Ectodermal cell (in vitro differentiated cells): ENCODE measurements at regions not wholly inside any gene's neighbourhood (a gene's known extent, or its start where the extent isn't known, plus 50 kb on each side); places are given as distances from the start of the nearest gene placed in this dataset.

Source experiments
- H3K27ac ChIP-seq: 2 replicates; pipeline ENCODE4 v1.7.0; 2013; ENCODE audit warnings: mild to moderate bottlenecking, low read depth, low read length; ENCODE audit not compliant: insufficient read depth, poor library complexity, severe bottlenecking
- H3K27me3 ChIP-seq: 2 replicates; pipeline ENCODE4 v1.7.0; 2013; ENCODE audit warnings: mild to moderate bottlenecking, low read length; ENCODE audit not compliant: insufficient read depth, control insufficient read depth, poor library complexity, severe bottlenecking
- H3K36me3 ChIP-seq: one replicate; pipeline ENCODE4 v1.7.0; 2013; ENCODE audit warnings: low read length; ENCODE audit not compliant: control insufficient read depth, insufficient read depth
- H3K4me1 ChIP-seq: one replicate; pipeline ENCODE4 v1.7.0; 2013; ENCODE audit warnings: low read length; ENCODE audit not compliant: control insufficient read depth, insufficient read depth
- H3K4me3 ChIP-seq: 2 replicates; pipeline ENCODE4 v1.7.0; 2013; ENCODE audit warnings: low read depth, low read length, control low read depth; ENCODE audit not compliant: insufficient read depth
- H3K9me3 ChIP-seq: 2 replicates; pipeline ENCODE4 v1.7.0; 2013; ENCODE audit warnings: mild to moderate bottlenecking, low read length, moderate library complexity; ENCODE audit not compliant: control insufficient read depth
- WGBS, 2 experiments: methylation state at CpG; one replicate each; pipeline ENCODE4 v1.1.7; 2013; ENCODE audit warnings: missing lambda C conversion rate in 2 of 2; 5-methylcytosine and 5-hydroxymethylcytosine counted together

DNA sequence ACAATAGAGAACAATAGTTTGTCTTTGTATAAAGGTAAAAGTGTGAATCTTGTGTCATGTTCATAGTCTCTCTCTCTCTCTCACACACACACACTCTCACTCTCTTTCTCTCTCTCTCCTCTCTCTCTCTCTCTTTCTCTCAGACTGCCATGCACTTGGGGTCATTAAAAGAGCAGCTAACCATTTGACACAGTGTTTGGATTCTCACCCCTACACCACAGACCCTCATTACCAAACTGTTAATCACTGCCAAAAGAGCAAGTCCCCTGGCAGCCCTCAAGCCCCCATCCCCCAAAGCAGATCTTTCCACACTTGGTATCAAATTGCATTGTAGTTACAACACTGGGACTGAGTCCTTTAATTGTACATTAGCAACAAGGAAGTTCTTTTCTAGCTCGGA, 305.8 kb upstream of the RSPO3 start:
- no peaks in the 10 kb centered on the region for H3K9me3 ChIP-seq
- 67% methylated on average over 1 of the region's 1 CpG; no CpG with 5 or more reads in 1 of the 2 experiments for WGBS, 2 experiments
- peaks cover 5% of the 10 kb centered on the region for H3K4me1 ChIP-seq
- no peaks in the 10 kb centered on the region for H3K36me3 ChIP-seq
- no peak overlapping the region for H3K4me3 ChIP-seq
- no peak overlapping the region for H3K27ac ChIP-seq
- H3K27me3 ChIP-seq = no peaks in the 10 kb centered on the region

DNA sequence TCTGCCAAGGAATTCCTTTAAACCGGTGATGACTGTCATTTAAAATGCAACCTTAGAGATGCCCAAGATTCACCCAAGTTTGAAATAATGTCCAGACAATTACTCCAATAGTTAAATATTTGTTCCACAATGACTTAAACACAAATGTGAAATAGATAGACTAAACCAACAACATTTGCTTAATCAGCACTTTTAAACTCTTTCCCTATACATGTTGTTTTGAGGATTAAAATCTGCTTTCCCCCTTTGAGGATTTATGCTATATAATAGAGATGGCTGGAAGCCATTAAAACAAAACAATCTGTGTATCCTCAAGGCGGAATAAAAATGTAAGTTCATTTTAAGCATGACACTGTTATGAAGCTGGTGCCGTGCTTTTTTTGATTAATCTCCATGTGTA, 297.8 kb upstream of the RSPO3 start:
- Histone ChIP-seq H3K4me1 (peaks cover 5% of the 10 kb centered on the region), H3K4me3 (no peak overlapping the region), H3K27ac (no peak overlapping the region), H3K9me3 (no peaks in the 10 kb centered on the region), H3K27me3 (no peaks in the 10 kb centered on the region), H3K36me3 (no peaks in the 10 kb centered on the region)
- 93 to 96% methylated on average over 3 of the region's 3 CpGs for WGBS, 2 experiments

DNA sequence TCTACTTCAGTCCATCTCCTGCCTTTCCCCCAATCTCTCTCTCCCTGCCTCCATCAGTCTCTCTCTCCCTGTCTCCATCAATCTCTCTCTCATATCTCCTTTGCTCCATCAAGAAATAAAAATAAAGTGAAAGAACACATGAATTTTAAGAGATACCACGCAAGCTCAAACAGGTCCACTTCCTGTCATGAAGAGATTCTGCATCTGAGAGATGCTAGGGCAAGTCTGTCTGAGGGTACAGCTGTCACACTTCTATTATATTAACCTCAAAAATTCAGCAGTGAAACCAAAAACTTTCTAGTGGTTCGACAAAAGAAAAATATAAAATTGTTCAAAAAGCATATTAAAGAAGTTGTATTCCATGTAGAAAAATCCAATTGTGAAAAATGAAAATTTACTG, 296.8 kb upstream of the RSPO3 start:
- Histone ChIP-seq H3K9me3 (no peaks in the 10 kb centered on the region), H3K4me1 (peaks cover 5% of the 10 kb centered on the region), H3K27ac (no peak overlapping the region), H3K27me3 (no peaks in the 10 kb centered on the region), H3K4me3 (no peak overlapping the region), H3K36me3 (no peaks in the 10 kb centered on the region)
- 85 to 100% methylated on average over 1 to 2 of the region's 2 CpGs for WGBS, 2 experiments

DNA sequence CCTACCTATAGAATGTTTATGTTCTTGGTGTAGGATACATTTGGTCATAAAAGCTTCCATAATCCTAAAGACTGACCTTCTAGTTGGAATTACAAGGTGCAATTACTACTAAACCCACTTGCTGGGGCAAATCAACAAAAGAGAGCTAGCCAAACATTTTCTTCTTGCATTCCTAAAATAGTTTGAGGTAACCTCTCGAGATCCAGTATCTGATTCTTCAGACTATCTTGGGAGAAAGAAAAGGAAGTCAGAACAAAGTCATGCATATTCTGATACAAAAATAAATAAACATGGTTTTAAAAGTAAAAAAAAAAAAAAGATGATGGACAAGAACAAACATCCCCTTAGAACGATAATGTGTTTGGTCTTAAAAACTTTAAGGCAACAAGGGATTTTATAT, 294.2 kb upstream of the RSPO3 start:
- no peaks in the 10 kb centered on the region for H3K27me3 ChIP-seq
- H3K9me3 ChIP-seq = no peaks in the 10 kb centered on the region
- no peak overlapping the region for H3K4me3 ChIP-seq
- no peak overlapping the region for H3K27ac ChIP-seq
- H3K36me3 ChIP-seq = no peaks in the 10 kb centered on the region
- WGBS, 2 experiments = 94% methylated on average over 2 of the region's 2 CpGs; no CpG with 5 or more reads in 1 of the 2 experiments
- peaks cover 5% of the 10 kb centered on the region for H3K4me1 ChIP-seq

DNA sequence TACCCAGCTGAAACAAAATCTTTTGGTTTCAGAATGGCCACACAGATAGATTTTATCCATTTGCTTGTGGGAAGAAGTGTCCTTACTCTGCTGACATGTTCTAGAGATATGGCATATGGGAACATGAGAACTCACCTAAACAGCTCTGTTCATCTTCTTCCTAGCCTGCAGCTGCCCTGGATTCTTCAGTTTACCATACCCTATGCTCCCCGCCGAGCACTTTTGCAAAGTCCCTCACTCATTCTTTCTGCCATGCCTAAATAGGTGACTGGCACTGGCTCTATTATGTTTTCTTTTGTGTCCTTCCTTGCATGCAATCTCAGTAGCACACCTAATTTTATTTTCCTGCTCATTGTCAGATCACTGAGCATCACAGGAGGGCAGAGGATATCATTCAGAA, 293.7 kb upstream of the RSPO3 start:
- Histone ChIP-seq H3K9me3 (no peaks in the 10 kb centered on the region), H3K4me3 (no peak overlapping the region), H3K4me1 (peaks cover 5% of the 10 kb centered on the region), H3K27ac (no peak overlapping the region), H3K27me3 (no peaks in the 10 kb centered on the region), H3K36me3 (no peaks in the 10 kb centered on the region)
- WGBS, 2 experiments = 73 to 77% methylated on average over 2 of the region's 2 CpGs

DNA sequence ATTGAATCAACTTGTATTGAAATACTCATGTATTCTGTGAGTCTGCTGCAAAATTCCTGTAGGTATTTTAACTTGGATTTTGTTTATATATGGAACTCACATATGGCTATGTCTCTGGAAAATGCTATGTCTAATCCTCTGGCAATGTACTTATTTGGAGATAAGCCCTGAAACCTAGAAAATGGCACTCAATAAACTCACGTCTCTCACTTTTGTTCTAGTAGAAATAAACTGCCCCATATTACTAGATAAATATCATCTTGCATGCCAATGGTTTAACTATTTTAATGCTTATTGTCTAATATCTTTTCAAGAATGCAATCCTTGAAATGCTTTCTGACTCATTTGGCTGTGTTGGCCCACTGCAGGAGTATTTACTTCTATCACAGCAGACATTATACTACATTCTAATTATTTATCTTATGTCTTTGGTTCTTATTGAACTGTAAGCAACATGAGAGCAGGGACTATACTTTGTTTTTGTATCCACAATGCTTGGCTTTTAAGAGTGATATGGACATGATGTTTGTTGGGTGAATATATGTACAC, 292.2 kb upstream of the RSPO3 start:
- 94% methylated on average over 1 of the region's 1 CpG; no CpG with 5 or more reads in 1 of the 2 experiments for WGBS, 2 experiments
- Histone ChIP-seq H3K9me3 (no peaks in the 10 kb centered on the region), H3K4me1 (peaks cover 5% of the 10 kb centered on the region), H3K27ac (no peak overlapping the region), H3K4me3 (no peak overlapping the region), H3K27me3 (no peaks in the 10 kb centered on the region), H3K36me3 (no peaks in the 10 kb centered on the region)

DNA sequence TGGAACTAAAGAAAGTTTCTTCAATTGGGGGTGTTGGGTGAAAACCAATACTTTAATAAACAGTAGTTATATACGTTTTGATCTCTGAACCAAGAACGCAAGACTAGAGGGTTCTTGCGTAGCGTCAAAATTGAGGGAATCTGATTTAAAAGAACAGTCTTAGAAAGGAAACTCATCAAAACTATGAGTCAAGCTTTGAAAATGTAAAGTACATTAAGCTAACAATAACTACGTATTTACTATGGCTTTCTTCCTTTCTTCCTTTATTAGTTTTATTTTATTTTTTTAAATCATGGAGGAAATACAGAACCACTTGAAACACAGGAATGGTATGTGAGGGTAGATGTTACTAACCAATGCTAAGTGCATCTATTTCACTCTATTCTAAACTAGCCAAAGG, 287.0 kb upstream of the RSPO3 start:
- no peaks in the 10 kb centered on the region for H3K36me3 ChIP-seq
- no peaks in the 10 kb centered on the region for H3K4me1 ChIP-seq
- H3K9me3 ChIP-seq = no peaks in the 10 kb centered on the region
- H3K4me3 ChIP-seq = no peak overlapping the region
- no peak overlapping the region for H3K27ac ChIP-seq
- H3K27me3 ChIP-seq = no peaks in the 10 kb centered on the region
- 89 to 92% methylated on average over 4 of the region's 5 CpGs for WGBS, 2 experiments

DNA sequence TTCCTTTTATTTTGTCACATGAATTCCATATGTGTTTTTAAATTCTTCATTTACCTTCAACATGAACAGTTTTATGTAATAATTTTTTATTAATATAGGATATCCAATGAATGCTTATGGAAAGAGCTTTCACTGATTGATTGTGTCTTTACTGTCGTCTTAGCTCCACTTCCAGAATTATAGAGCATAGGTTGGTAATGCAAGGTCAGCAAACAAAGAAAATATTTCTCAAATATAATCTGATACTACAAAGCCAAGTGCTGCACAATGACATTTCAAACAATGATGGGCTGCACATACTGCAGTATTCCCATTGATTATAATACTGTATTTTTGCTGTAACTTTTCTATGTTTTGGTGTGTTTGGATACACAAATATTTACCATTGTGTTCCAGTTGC, 275.7 kb upstream of the RSPO3 start:
- no peaks in the 10 kb centered on the region for H3K27me3 ChIP-seq
- no peak overlapping the region for H3K4me3 ChIP-seq
- no peaks in the 10 kb centered on the region for H3K36me3 ChIP-seq
- 100% methylated on average over 1 of the region's 1 CpG; no CpG with 5 or more reads in 1 of the 2 experiments for WGBS, 2 experiments
- no peak overlapping the region for H3K27ac ChIP-seq
- no peaks in the 10 kb centered on the region for H3K4me1 ChIP-seq
- no peaks in the 10 kb centered on the region for H3K9me3 ChIP-seq

DNA sequence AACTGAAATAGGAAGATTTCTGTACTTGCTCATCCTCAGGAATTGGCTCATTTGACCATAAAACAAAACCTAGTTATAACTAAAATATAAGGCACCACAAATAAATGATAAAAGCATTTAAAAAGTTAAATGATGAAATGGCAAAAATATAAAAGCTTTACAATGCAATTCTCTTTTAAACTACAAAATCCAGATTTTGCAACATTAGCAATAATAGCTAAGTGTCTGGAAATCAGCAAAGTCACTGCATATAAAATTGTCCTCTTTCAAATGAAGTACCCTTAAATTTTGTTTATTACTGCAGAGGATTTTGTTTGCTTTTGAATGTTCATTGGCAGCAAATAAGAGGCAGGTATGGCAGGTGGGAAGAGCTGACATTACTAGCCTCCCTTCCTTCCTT, 270.4 kb upstream of the RSPO3 start:
- no peaks in the 10 kb centered on the region for H3K36me3 ChIP-seq
- H3K9me3 ChIP-seq = no peaks in the 10 kb centered on the region
- H3K27me3 ChIP-seq = no peaks in the 10 kb centered on the region
- H3K27ac ChIP-seq = no peak overlapping the region
- H3K4me1 ChIP-seq = no peaks in the 10 kb centered on the region
- no peak overlapping the region for H3K4me3 ChIP-seq

DNA sequence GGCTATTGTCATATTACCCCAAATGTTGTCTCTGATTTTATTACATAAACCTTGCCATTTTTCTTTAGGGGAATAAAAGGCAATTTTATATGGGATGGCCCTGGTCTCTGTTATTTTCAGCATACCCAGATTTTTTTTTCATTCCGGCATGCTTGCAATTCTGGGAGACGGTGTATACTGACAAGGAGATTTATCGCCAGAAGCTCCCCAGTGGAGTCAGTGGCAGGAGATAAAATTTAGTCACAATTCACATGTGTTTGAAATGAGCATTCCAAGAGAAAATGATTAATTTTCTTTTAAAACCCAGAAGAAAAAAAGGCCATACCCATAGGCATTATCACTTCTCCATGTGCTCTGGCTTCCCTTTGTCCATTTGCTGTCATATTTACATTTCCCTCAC, 250.8 kb upstream of the RSPO3 start:
- WGBS, 2 experiments = 93 to 100% methylated on average over 3 of the region's 3 CpGs
- Histone ChIP-seq H3K9me3 (no peaks in the 10 kb centered on the region), H3K4me3 (no peak overlapping the region)

DNA sequence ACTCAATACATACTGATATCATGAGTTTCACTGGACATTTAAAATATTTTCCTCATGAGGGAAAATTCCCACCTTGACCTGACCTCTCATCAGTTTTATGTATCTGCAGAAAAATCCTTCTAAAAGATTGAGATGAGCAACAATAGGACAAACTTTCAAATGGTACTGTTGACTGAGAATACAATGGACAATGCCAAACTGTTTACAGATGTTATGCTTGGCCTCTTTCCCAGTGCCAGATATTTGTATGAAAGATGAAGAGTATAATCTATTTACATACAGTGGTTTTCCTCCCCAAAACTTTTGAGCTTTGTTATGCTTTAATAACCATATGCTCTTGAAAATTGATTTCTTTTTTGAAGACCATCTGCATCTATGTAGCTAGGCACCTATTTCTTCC, 245.1 kb upstream of the RSPO3 start:
- Histone ChIP-seq H3K27ac (no peak overlapping the region), H3K4me1 (no peaks in the 10 kb centered on the region), H3K27me3 (no peaks in the 10 kb centered on the region), H3K36me3 (no peaks in the 10 kb centered on the region), H3K4me3 (no peak overlapping the region), H3K9me3 (no peaks in the 10 kb centered on the region)

More for the DNA sequence above, 250.8 kb upstream of the RSPO3 start:
- H3K27ac ChIP-seq = no peak overlapping the region
- H3K4me1 ChIP-seq = no peaks in the 10 kb centered on the region
- no peaks in the 10 kb centered on the region for H3K36me3 ChIP-seq
- no peaks in the 10 kb centered on the region for H3K27me3 ChIP-seq
